Skeletal muscle cell (primary cell): ENCODE measurements at regions not wholly inside any gene's neighbourhood (a gene's known extent, or its start where the extent isn't known, plus 50 kb on each side); places are given as distances from the start of the nearest gene placed in this dataset.

Experiments used
- DNase-seq: peaks from one replicate; pipeline ENCODE4 v3.0.0-alpha.2; 2010; ENCODE audit warnings: low read depth
- H3K4me3 ChIP-seq: 2 replicates; pipeline ENCODE4 v1.5.1; 2011; ENCODE audit warnings: low read depth, mild to moderate bottlenecking, control low read depth, low read length, moderate library complexity

DNA sequence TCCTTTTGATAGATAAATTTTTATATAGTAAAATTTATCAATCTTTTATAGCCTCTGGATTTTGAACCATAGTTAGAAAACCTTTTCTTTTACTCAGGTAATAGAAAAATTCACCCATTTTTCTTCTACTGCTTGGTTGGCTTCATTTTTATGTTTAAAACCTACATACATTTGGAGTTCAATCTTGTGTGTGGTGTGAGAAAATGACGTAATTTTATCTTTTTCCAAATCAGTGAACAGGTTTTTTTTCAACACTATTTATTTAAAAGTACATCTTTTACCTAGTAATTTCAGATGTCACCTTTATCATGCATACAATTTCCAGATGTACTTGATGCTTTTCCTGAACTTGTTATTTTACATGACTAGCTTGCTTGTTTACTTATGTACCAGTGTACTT lies 200.2 kb downstream of the TRIM36 start:
- no peak overlapping the region for H3K4me3 ChIP-seq
- DNase-seq: no peak

DNA sequence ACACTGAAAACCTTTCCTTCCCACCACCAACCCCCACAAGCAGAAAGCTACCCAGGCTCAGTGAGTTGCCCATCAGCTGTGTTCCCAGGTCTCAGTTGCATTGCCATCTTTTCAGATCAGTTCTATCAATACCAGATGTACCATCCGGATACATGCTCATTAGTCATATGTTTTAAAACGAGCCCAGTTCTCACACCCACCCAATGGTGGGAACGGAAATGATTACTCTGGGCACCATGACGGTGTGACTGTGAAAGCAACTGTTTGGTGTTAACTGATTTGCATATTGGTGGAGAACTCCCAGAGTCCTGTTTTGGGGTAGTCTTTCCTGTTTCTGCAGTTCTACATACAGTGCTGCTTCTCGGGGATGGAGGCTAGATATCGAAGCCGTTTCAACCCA lies 212.3 kb downstream of the TRIM36 start:
- no peak for DNase-seq
- H3K4me3 ChIP-seq: no peak overlapping the region

DNA sequence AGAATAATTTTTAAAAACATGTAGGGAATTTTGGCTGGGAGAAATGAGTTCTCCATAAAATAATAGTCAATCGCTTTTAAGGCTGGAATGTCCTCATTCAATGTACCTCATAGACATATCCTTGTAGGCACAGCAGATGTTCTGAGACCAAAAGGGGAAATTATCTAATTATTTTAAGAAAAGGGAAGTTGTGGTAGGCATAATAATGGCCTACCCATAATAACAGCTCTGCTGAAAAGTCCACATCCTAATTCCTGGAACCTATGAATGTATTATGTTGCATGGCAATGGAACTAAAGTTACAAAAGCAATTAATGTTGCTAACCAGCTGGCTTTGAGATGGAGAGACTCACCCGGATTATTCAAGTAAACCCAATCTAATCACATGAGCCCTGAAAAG lies 216.1 kb downstream of the TRIM36 start:
- H3K4me3 ChIP-seq: no peak overlapping the region
- DNase-seq: no peak

DNA sequence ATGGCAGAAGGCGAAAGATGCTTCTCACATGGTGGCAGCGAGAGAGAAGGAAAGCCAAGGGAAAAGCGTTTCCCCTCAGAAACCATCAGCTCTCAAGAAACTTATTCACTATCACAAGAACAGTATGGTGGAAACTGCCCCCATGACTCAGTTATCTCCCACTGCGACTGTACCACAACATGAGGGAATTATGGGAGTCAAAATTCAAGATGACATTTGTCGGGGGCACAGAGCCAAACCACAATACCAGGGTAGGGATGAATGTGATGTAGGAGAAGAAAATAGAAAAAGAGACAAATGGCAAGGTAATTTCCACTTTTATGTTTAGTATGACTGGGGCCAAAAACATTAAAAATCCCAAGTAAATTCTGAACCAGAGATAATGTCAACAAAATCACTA lies 216.8 kb downstream of the TRIM36 start:
- no peak for DNase-seq
- H3K4me3 ChIP-seq: no peak overlapping the region

DNA sequence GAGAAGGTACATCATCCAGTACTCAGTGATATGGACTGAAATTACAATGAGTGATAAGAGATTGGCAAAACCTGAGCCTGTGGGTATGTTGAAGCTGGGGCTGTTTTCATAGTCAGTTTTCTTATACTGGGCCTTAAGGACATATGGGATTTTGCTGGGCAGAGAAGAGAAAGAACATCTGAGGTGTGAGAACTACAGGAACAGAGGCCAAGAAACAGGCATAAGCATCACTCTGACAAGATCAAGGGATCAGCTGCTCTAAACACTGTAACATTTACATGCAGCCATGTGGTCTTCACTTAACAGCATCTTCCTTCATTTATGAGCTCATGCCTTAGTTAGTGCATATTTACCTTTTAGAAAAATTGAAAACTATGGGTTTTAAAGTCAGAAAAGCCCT lies 220.0 kb downstream of the TRIM36 start:
- DNase-seq: no peak
- no peak overlapping the region for H3K4me3 ChIP-seq

DNA sequence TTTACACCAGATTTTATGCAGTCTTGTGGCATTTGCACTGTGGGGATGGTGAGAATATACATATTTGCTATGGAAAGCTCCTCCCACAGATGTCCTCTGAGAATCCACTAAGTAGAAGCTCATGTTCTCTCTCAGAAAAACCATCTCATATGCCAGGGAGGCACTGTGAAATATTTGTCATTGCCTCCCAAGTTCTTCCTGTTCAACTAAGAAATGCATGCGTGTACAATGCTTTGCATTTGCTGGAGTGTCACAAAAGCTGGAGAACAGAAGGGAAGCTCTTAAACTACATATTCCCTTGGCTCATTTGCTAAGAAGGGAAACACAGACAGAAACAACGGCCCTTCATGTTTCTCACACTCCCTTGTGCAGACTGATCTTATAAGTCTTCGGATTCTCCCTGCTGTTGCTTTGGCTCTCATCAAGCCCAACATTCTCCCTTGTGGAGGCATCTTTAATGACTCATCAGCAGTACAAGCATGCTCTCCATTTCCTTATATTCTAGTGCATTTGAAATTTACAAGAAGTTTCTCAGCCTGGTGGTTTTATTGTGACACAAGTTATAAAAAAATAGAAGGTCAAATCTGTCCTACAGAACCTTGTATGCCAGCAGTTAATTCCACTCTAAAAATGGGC lies 220.6 kb downstream of the TRIM36 start:
- no peak for DNase-seq

DNA sequence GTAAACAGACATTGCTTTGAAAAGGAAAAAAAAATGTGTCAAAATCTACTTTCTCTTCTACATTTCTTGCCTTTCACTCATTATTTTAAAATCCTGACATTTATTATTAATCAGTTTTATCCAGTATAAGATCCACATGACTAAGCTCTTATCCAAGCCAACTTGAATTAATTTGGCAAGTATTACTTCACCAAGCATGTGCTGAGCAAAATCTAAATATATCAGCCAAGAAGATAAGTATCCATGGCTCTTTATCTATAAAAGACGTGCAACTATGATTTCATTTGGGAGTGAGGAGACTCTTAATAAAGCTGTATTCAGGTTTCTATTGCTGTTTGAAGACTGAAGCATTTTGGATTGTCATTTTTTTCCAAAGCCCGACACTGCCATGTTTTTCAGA lies 221.3 kb downstream of the TRIM36 start:
- no peak for DNase-seq
- H3K4me3 ChIP-seq: no peak overlapping the region

More for the DNA sequence above, 220.6 kb downstream of the TRIM36 start:
- no peak overlapping the region for H3K4me3 ChIP-seq

DNA sequence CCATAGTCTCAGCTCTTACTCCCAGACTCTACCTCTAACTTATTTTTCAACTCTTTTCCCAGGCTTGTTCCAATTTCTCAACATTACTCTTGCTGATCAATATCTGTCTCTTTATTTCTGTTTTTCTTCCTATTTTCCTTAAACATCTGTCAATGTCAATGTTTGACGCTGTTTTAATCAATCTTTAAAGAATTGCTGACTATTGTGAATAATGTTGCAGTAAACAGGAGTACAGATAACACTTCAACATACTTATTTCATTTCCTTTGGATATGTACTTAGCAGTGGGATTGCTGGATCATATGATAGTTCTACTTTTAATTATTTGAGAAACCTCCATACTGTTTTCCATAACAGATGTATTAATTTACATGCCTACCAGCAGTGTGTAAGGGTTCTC lies 229.0 kb downstream of the TRIM36 start:
- DNase-seq: no peak
- no peak overlapping the region for H3K4me3 ChIP-seq

DNA sequence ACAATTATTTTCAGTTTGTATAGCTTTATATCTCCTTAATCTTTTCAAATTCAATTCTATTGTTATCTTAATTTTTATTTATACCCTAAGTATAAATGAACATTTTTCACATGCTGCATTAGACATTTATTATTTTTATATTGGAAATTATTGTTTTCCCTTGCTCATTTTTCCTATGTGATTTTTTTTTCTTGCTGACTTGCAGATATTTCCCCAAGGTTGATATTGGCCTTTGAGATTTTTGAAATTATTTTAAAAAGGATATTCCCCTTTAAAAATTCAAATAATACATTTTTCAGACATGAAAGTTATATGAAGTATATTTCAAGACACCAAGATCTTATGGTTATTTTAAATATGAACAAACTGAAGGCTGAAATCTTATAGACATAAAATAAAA lies 234.2 kb downstream of the TRIM36 start:
- no peak overlapping the region for H3K4me3 ChIP-seq
- DNase-seq: no peak

DNA sequence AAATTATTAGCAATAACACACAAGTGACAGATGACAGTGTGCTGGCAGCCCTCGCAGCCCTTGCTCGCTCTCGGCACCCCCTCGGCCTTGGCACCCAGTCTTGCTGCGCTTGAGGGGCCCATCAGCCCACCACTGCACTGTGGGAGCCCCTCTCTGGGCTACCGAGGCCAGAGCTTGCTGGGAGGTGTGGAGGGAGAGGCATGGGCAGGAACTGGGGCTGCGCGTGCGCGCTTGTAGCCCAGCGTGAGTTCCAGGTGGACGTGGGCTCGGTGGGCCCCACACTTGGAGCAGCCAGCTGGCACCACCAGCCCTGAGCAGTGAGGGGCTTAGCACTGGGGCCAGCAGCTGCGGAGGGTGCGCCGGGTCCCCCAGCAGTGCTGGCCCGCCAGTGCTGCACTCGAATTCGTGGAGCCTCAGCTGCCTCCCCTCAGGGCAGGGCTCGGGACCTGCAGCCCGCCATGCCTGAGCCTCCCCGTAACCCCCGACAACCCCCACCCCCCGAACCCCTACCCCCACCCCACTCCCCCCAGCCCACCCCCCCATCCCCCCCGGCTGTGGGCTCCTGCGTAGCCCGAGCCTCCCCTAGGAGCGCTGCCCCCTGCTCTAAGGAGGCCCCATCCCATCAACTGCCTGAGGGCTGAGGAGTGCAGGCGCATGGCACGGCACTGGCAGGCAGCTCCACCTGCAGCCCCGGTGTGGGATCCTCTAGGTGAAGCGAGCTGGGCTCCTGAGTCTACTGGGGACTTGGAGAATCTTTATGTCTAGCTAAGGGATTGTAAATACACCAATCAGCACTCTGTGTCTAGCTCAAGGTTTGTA lies 240.9 kb downstream of the TRIM36 start:
- no peak overlapping the region for H3K4me3 ChIP-seq
- DNase-seq: no peak

DNA sequence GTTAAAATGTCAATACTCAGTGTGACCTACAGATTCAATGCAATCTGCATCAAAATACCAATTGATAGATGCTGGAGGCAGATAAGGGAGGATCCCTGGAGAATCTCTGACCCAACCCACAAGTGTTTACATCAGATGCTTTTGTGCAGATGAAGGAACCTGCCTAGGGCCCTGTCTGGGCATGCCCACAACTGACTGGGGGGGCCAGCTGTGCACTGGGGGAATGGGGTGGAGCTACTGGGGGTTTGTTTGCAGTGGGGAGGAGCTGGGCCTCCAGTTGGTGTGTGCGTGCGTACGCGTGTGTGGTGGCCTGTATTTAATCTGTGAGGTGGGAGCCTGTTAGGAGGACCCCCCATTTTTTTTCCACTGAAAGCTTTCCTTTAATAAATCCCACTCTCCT lies 244.9 kb downstream of the TRIM36 start:
- H3K4me3 ChIP-seq: no peak overlapping the region
- no peak for DNase-seq

DNA sequence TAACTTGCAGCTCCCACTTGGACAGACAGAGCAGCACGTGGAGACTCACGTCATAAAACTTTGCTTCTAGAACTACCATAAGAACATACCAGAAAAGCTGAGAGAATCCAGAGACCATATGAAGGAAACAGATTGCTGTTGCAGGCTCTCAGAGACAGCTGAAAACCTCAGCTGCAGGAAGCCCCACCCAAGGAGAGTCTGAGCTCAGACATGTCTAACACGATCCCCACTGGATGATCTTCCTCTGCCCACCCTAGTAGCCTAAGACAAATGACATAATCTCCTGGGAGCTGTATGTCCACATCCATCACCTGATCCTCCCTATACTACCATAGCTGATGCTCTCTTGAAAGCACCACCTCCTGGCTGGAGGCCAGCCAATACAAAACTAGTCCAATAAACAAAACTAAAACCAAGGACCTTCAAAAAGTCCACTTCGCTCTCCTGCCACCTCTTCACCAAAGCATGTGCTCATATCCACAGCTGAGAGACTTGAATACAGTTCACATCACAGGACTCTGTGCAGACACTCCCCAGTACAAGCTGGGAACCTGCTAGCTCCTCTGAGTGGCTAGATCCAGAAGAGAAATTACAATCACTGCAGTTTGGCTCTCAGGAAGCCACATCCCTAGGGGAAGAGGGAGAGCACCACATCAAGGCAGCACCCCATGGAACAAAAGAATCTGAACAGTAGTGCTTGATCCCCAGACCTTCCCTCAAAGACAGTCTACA lies 257.4 kb downstream of the TRIM36 start:
- DNase-seq: no peak

DNA sequence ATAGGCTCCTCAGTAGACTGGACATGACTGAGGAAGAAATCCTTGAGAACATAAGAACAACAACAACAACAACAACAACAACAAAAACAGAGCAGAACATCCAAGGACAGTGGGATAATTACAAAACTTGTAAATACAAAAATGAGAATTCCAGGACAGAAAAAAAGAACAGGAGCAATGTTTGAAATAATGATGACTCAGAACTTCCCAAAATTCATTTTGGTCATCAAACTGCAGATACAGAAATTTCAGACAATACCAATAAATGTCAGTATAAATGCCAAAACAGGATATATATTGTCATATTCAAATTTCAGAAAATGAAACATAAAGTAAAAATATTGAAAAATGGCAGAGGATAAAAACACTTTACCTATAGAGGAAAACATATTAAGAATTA lies 259.0 kb downstream of the TRIM36 start:
- no peak for DNase-seq
- H3K4me3 ChIP-seq: no peak overlapping the region

More for the DNA sequence above, 257.4 kb downstream of the TRIM36 start:
- no peak overlapping the region for H3K4me3 ChIP-seq

DNA sequence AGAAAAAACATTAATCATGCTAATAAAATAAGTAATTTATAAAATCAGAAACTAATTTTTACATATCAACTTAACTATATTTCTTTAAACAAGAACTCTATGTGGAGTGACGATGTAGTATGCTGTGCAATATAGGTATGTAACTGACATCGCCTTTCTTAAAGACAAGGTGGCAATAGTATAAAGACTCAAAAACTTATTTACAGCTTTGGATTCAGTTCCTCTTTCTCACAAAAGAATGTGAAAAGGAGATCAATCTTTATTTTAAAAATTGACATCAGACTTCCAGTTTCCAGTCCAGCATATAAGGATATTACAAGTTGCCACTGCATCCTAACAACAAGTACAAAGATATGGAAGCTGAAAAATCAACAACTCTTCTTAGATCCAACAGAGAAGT lies 260.3 kb downstream of the TRIM36 start:
- no peak for DNase-seq

DNA sequence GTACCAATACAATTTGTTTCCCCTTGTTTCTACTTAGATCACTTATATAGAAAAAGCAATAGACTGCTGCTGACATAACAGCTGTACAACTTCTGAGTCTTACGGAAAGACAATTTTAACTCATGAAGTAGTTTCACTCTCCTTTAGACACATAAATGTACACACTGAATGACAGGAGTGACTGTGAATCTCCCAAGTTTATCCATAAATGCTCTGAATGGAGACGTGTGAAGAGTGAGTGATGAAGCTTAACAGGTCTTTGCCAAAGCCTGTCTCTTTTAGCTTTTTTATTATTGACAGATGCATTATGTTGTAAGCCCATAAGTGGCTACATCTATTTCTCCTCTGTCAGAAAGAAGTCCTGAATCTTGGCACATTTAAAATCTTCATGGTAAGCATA lies 265.9 kb downstream of the TRIM36 start:
- H3K4me3 ChIP-seq: no peak overlapping the region
- no peak for DNase-seq

More for the DNA sequence above, 260.3 kb downstream of the TRIM36 start:
- no peak overlapping the region for H3K4me3 ChIP-seq

DNA sequence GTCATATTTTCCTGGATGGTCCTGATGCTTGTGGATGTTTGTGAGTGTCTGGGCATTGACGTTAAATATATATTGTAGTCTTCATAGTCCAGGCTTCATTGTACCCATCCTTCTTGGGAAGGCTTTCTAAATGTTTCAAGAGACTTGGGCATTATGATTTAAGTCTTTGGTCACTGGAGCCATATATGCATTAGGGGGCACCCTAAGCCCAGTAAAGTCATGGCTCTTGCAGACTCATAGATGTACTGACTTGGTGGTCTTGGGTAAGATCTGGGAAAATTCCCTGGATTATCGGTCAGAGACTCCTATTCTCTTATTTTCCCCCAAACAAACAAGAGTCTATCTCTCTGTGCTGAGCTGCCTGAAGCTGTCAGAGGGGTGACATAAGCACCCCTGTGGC lies 271.1 kb downstream of the TRIM36 start:
- DNase-seq: no peak
- no peak overlapping the region for H3K4me3 ChIP-seq

DNA sequence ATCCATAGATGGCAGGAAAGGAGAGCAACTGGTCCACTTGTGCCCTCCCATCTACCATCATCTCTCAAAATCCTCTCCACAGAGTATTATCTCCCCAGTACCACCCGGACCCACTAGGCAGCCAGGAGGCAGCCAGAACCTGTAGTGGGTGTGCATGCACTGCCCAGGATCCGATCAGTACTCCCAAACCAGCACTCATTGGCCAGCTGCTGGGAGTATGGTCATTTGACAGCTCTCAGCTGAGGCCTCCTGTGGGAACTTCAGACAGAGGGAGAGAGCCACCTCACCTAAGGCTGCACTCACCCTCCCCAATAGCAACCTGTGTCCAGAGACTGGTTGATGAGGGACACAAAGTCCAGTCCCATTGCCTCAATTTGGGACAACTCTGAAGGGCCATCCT lies 286.0 kb downstream of the TRIM36 start:
- H3K4me3 ChIP-seq: no peak overlapping the region

DNA sequence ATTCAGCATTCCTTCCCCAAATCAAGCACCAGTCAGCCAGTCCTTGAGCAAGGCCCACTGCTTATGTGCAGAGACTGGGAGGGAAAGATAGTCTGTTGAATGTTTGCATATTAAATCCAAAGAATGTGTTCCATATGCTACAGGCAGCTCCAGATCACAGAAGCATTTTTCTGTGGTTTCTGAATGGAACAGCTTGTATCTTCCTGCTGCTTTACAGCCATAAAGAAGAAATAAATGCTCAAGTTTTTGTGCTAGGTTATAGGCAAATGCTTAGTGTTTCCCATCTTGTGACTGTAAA lies 310.3 kb downstream of the TRIM36 start:
- DNase-seq: no peak
- H3K4me3 ChIP-seq: no peak overlapping the region

More for the DNA sequence above, 286.0 kb downstream of the TRIM36 start:
- no peak for DNase-seq

DNA sequence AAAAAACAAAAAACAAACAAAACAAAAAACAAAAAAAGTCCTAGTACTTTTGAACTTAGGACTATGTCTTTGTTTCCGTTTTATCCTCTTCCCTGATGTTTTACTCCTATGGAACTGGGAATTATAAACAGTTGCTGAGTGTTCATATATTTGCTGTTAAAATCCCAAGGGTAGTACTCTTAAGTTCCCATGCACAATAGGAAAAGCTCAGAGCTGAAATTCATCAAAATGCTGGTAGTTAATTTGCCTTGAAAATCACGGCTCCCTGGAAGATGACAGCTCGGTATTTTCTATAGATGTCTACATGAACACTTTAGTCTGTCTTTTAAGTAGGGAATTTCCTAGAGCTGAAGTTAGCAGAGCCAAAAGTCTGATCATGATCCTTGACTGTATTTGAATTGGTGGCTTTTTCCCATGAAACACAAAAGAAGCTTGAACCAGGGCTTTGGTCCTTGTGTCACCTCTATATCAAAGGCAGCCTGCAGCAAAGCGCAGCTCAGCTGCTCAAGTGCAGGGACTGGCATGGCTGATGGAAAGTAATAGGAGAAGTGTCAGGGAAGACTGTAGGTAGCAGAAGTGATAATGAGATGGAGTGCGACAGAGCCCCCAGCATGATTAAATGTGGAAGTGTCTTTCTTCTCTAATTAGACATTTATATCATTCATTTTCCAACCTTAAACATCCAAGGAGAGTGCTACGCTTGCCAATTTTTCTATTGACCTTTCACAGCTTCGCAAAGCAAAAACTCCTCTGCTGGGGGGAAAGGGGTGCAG lies 310.9 kb downstream of the TRIM36 start:
- DNase-seq: no peak
- no peak overlapping the region for H3K4me3 ChIP-seq

DNA sequence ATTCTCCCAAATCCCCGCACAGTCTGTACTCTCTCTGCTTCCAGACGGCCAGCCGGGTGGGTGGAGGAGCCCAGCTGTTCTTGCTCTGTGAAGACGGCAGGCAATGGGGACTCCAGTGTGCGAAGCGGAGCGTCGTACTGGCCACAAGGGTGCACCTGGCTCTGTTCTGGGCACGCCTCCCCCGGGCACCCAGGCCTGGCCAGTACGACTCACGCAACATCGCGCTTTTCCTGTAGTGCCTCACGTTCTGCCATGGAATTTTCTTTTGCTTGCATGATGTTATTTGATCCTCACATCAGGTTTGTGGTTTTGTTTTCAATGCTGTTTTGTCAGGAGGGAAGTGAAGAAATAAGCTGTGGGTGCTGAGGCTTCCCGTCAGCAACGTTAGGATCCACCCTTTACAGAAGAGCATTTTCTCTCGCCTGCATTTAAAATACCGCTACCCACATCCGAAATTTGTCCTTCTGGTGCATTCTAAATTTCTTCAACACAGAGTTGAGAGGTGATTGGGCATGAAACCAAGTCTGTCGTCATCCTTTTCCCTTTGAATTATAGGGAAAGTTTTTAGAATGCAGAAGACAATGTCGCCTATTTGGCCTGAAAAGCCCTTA lies 311.7 kb downstream of the TRIM36 start:
- DNase-seq: no peak
- H3K4me3 ChIP-seq: no peak overlapping the region
